ENCODE measurements at regions not wholly inside any gene's neighbourhood (a gene's known extent, or its start where the extent isn't known, plus 50 kb on each side); places are given as distances from the start of the nearest gene placed in this dataset.
"Not testable (repeated sequence)": the region's sequence is repeated elsewhere in the genome, so short reads cannot be mapped to it uniquely, and the experiment has no call there.

DNA sequence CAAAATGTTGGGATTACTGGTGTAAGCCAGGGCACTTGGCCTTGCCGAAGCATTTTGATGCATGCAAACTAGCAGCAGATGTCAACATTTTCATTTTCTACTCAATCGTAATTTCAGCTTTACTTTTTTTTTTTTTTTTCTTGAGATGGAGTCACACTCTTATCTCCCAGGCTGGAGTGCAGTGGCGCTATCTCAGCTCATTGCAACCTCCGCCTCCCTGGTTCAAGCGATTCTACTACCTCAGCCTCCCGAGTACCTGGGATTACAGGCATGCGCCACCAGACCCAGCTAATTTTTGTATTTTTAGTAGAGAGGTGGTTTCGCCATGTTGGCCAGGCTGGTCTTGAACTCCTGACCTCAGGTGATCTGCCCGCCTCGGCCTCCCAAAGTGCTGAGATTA, 373.3 kb upstream of the RGS6 start:
- TF ChIP-seq, protein P1, sequence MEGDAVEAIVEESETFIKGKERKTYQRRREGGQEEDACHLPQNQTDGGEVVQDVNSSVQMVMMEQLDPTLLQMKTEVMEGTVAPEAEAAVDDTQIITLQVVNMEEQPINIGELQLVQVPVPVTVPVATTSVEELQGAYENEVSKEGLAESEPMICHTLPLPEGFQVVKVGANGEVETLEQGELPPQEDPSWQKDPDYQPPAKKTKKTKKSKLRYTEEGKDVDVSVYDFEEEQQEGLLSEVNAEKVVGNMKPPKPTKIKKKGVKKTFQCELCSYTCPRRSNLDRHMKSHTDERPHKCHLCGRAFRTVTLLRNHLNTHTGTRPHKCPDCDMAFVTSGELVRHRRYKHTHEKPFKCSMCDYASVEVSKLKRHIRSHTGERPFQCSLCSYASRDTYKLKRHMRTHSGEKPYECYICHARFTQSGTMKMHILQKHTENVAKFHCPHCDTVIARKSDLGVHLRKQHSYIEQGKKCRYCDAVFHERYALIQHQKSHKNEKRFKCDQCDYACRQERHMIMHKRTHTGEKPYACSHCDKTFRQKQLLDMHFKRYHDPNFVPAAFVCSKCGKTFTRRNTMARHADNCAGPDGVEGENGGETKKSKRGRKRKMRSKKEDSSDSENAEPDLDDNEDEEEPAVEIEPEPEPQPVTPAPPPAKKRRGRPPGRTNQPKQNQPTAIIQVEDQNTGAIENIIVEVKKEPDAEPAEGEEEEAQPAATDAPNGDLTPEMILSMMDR (IDR thresholded peaks at IDR 0.05) = not testable (repeated sequence)
- not testable (repeated sequence) for TF ChIP-seq POLR2A (IDR thresholded peaks at IDR 0.05)

All from prostate gland (tissue), 2 donors.